Trophoblast cell (in vitro differentiated cells and primary cell): ENCODE measurements at regions not wholly inside any gene's neighbourhood (a gene's known extent, or its start where the extent isn't known, plus 50 kb on each side); places are given as distances from the start of the nearest gene placed in this dataset.
A peak's percentile ranks its signal among the peaks of the same experiment; 100 is the strongest.

ENCODE experiments used
- DNase-seq, 2 donors: peaks; one replicate each; pipeline ENCODE4 v3.0.0-alpha.2; 2016
- H2AFZ ChIP-seq: 2 replicates; pipeline ENCODE4 v1.6.1; 2013; ENCODE audit warnings: low read length, moderate library complexity, mild to moderate bottlenecking; ENCODE audit not compliant: insufficient read depth, poor library complexity
- H2AK5ac ChIP-seq: 2 replicates; pipeline ENCODE4 v1.6.1; 2013; ENCODE audit warnings: mild to moderate bottlenecking, low read length
- H2BK120ac ChIP-seq: 2 replicates; pipeline ENCODE4 v1.6.1; 2013; ENCODE audit warnings: low read length, mild to moderate bottlenecking, moderate library complexity; ENCODE audit not compliant: insufficient read depth, poor library complexity
- H2BK12ac ChIP-seq: 2 replicates; pipeline ENCODE4 v1.6.1; 2013; ENCODE audit warnings: mild to moderate bottlenecking, low read length, moderate library complexity
- H2BK5ac ChIP-seq: 2 replicates; pipeline ENCODE4 v1.6.1; 2013; ENCODE audit warnings: low read length, low read depth, moderate library complexity, mild to moderate bottlenecking; ENCODE audit not compliant: poor library complexity
- H3K14ac ChIP-seq: 2 replicates; pipeline ENCODE4 v1.6.1; 2013; ENCODE audit warnings: mild to moderate bottlenecking, low read length
- H3K18ac ChIP-seq: 2 replicates; pipeline ENCODE4 v1.6.1; 2013; ENCODE audit warnings: mild to moderate bottlenecking, low read length
- H3K23ac ChIP-seq: 2 replicates; pipeline ENCODE4 v1.6.1; 2013; ENCODE audit warnings: low read length
- H3K27ac ChIP-seq: 2 replicates; pipeline ENCODE4 v1.5.1; 2013; ENCODE audit warnings: low read depth, mild to moderate bottlenecking, inconsistent platforms, low read length, moderate library complexity
- H3K27me3 ChIP-seq: 2 replicates; pipeline ENCODE4 v1.6.1; 2013; ENCODE audit warnings: inconsistent platforms, mild to moderate bottlenecking, low read length, moderate library complexity; ENCODE audit not compliant: insufficient read depth
- H3K36me3 ChIP-seq, 2 experiments: 1 replicate in 1 of 2; 2 replicates in 1 of 2; pipeline ENCODE4 v1.6.1; 2013; ENCODE audit warnings: low read length in 2 of 2, mild to moderate bottlenecking in 2 of 2, moderate library complexity in 1 of 2; ENCODE audit not compliant: insufficient read depth in 2 of 2, control insufficient read depth in 1 of 2
- H3K4ac ChIP-seq: 2 replicates; pipeline ENCODE4 v1.6.1; 2013; ENCODE audit warnings: low read depth, mild to moderate bottlenecking, low read length, moderate library complexity
- H3K4me1 ChIP-seq, 2 experiments: 1 replicate in 1 of 2; 2 replicates in 1 of 2; pipeline ENCODE4 v1.6.1; 2013; ENCODE audit warnings: low read length in 2 of 2, mild to moderate bottlenecking in 2 of 2, moderate library complexity in 1 of 2; ENCODE audit not compliant: insufficient read depth in 2 of 2, control insufficient read depth in 1 of 2
- H3K4me2 ChIP-seq: 2 replicates; pipeline ENCODE4 v1.6.1; 2013; ENCODE audit warnings: inconsistent platforms, mild to moderate bottlenecking, low read length, moderate library complexity
- H3K4me3 ChIP-seq: 2 replicates; pipeline ENCODE4 v1.5.1; 2013; ENCODE audit warnings: mild to moderate bottlenecking, low read depth, low read length, inconsistent platforms
- H3K79me1 ChIP-seq: one replicate; pipeline ENCODE4 v1.6.1; 2013; ENCODE audit warnings: low read length
- H3K79me2 ChIP-seq: 2 replicates; pipeline ENCODE4 v1.6.1; 2013; ENCODE audit warnings: low read length, mild to moderate bottlenecking; ENCODE audit not compliant: control insufficient read depth, insufficient read depth, poor library complexity
- H3K9ac ChIP-seq: 2 replicates; pipeline ENCODE4 v1.6.1; 2013; ENCODE audit warnings: mild to moderate bottlenecking, low read length
- H3K9me3 ChIP-seq: 2 replicates; pipeline ENCODE4 v1.6.1; 2013; ENCODE audit warnings: low read depth, mild to moderate bottlenecking, control low read depth, inconsistent platforms, low read length; ENCODE audit not compliant: insufficient read depth
- H4K12ac ChIP-seq: 2 replicates; pipeline ENCODE4 v1.6.1; 2013; ENCODE audit warnings: low read depth, mild to moderate bottlenecking, low read length, moderate library complexity
- H4K8ac ChIP-seq: 2 replicates; pipeline ENCODE4 v1.6.1; 2013; ENCODE audit warnings: low read depth, mild to moderate bottlenecking, low read length, moderate library complexity
- H4K91ac ChIP-seq: one replicate; pipeline ENCODE4 v1.6.1; 2013; ENCODE audit warnings: low read depth, mild to moderate bottlenecking, low read length, moderate library complexity
- WGBS: extraction: QIAGEN DNeasy Blood & Tissue Kit; methylation state at CpG from one replicate; pipeline ENCODE4 v1.1.7; 2013; ENCODE audit warnings: missing lambda C conversion rate; ENCODE audit not compliant: insufficient read length, insufficient coverage; ENCODE audit errors: extremely low coverage; 5-methylcytosine and 5-hydroxymethylcytosine counted together

DNA sequence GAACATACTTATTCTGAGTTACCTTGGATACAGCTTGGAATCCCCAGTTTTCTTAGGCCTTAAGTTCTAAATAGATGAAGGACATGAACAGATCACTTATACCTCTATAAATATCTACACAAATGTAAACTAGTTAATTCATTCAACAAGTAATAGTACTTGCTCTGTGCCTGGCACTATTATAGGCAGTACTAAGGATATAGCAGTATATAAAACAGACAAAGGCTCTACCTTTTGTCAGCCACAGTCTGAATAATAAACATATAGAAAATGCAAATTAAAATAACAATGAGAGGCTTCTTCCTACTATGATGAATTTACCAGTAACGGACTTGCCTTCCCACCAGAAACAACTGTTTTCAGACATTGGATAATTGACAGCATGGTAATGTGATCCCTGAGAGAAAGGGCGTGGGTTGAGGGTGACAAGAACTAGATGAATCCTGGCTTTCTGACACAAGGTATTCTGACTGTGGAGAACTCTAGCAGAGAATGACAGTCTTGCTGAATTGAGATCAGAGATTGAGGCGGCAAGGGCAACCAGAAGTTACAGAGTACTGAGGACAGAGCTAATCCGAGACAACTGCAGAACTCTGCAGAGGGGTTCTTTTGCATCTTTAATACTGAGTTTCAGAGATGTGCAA, 170.5 kb downstream of the TANC2 start:
- no CpG with 5 or more reads among the region's 4 CpGs for WGBS
- H4K8ac ChIP-seq, result no peak overlapping the region
- H3K18ac ChIP-seq, result no peak overlapping the region
- no peak overlapping the region for H3K27ac ChIP-seq
- H2BK12ac ChIP-seq, result no peak overlapping the region
- no peak overlapping the region for H2AFZ ChIP-seq
- no peaks in the 10 kb centered on the region for H3K79me1 ChIP-seq
- H4K91ac ChIP-seq, result no peak overlapping the region
- H4K12ac ChIP-seq, result no peak overlapping the region
- no peak for DNase-seq
- H3K4ac ChIP-seq, result no peak overlapping the region
- no peak overlapping the region for H3K23ac ChIP-seq
- no peak overlapping the region for H3K14ac ChIP-seq
- H3K4me1 ChIP-seq, result no peaks in the 10 kb centered on the region
- H3K9me3 ChIP-seq, result no peaks in the 10 kb centered on the region
- H3K79me2 ChIP-seq, result peaks cover 1% of the 10 kb centered on the region
- no peak overlapping the region for H2AK5ac ChIP-seq
- H2BK120ac ChIP-seq, result no peak overlapping the region
- no peak overlapping the region for H3K4me2 ChIP-seq
- no peak overlapping the region for H3K4me3 ChIP-seq
- H3K27me3 ChIP-seq, result no peaks in the 10 kb centered on the region
- H3K9ac ChIP-seq, result no peak overlapping the region
- no peak overlapping the region for H2BK5ac ChIP-seq
- peaks cover 4 to 5% of the 10 kb centered on the region in 2 experiments for H3K36me3 ChIP-seq

DNA sequence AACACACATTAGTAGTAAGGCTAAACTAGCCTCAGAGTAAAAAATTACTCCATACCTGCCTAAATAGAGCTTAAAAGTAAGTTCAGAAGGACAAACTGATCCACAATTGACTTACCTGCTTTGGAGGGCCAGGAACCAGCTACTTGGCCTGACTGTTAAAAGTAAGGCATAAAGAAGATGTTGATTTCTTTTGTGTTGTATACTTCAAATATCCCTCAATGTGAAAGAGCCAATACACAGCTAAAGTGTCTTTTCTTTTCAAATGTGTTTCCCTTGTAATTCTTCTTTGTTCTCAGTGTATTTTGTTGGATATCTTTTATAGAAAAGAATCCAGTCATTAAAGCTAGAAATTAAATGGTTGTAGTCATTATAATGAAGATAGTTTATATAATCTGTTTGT, 171.1 kb downstream of the TANC2 start:
- Histone ChIP-seq H3K27ac (no peak overlapping the region), H4K91ac (no peak overlapping the region), H2BK12ac (no peak overlapping the region), H3K79me1 (no peaks in the 10 kb centered on the region), H3K23ac (no peak overlapping the region), H3K36me3 (peaks cover 4 to 5% of the 10 kb centered on the region in 2 experiments), H3K27me3 (no peaks in the 10 kb centered on the region), H2BK120ac (no peak overlapping the region), H3K18ac (no peak overlapping the region), H4K8ac (no peak overlapping the region), H4K12ac (no peak overlapping the region), H3K14ac (no peak overlapping the region), H3K79me2 (peaks cover 1% of the 10 kb centered on the region), H3K4me3 (no peak overlapping the region), H2BK5ac (no peak overlapping the region), H3K9ac (no peak overlapping the region), H3K9me3 (no peaks in the 10 kb centered on the region), H2AFZ (no peak overlapping the region), H3K4ac (no peak overlapping the region), H2AK5ac (no peak overlapping the region), H3K4me2 (no peak overlapping the region), H3K4me1 (no peaks in the 10 kb centered on the region)
- DNase-seq, result no peak

DNA sequence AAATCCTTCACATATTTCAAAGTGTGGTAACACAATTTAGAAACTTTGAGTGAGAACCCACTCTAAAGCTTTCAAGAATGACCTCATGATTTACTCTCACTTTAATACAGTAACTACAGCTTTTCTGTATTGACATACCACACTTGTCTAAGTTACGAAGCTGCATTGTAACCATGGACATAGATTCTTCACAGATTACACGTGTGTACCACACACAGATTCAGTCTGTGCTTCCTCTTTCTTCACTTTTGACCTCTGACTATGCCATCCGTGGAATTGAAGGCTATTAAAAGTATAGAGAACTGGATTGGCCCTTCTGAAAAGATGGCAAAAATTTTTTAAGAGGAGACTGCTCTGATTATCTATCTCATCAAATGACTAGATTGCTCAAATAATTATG, 172.7 kb downstream of the TANC2 start:
- Histone ChIP-seq H3K4me3 (no peak overlapping the region), H3K14ac (no peak overlapping the region), H4K91ac (no peak overlapping the region), H3K4me2 (no peak overlapping the region), H4K12ac (no peak overlapping the region), H3K9ac (no peak overlapping the region), H3K27me3 (no peaks in the 10 kb centered on the region), H2AK5ac (no peak overlapping the region), H3K23ac (no peak overlapping the region), H3K27ac (no peak overlapping the region), H3K36me3 (peaks cover 4 to 5% of the 10 kb centered on the region in 2 experiments), H3K4me1 (no peaks in the 10 kb centered on the region), H2BK12ac (no peak overlapping the region), H3K4ac (no peak overlapping the region), H3K79me2 (peaks cover 1% of the 10 kb centered on the region), H3K9me3 (no peaks in the 10 kb centered on the region), H3K18ac (no peak overlapping the region), H4K8ac (no peak overlapping the region), H3K79me1 (no peaks in the 10 kb centered on the region), H2BK5ac (no peak overlapping the region), H2BK120ac (no peak overlapping the region), H2AFZ (no peak overlapping the region)
- DNase-seq, result peak; percentile 17 to 75
- WGBS, result no CpG with 5 or more reads among the region's 3 CpGs

DNA sequence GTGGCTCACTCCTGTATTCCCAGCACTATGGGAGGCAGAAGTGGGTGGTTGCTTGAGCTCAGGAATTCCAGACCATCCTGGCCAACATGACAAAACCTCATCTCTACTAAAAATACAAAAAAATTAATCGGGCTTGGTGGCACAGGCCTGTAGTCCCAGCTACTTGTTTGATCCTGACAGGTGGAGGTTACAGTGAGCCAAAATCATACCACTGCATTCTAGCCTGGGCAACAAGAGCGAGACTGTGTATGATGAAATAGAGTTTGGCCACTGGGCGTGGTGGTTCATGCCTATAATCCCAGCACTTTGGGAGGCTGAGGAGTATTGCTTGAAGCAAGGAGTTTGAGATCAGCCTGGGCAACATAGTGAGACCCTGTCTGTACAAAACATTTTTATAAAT, 173.3 kb downstream of the TANC2 start:
- H2AK5ac ChIP-seq, result no peak overlapping the region
- no peak overlapping the region for H3K4me2 ChIP-seq
- no peak overlapping the region for H3K14ac ChIP-seq
- H3K27me3 ChIP-seq, result no peaks in the 10 kb centered on the region
- no peaks in the 10 kb centered on the region for H3K9me3 ChIP-seq
- H2BK5ac ChIP-seq, result no peak overlapping the region
- H2BK120ac ChIP-seq, result no peak overlapping the region
- peaks cover 4 to 5% of the 10 kb centered on the region in 2 experiments for H3K36me3 ChIP-seq
- WGBS, result 100% methylated on average over 1 of the region's 3 CpGs
- H3K9ac ChIP-seq, result no peak overlapping the region
- H4K91ac ChIP-seq, result no peak overlapping the region
- no peak overlapping the region for H3K4me3 ChIP-seq
- H3K4me1 ChIP-seq, result no peaks in the 10 kb centered on the region
- peak overlapping the region; percentile 39 for H3K18ac ChIP-seq
- H4K12ac ChIP-seq, result no peak overlapping the region
- no peak overlapping the region for H2BK12ac ChIP-seq
- H3K23ac ChIP-seq, result no peak overlapping the region
- H3K4ac ChIP-seq, result no peak overlapping the region
- H3K27ac ChIP-seq, result no peak overlapping the region
- H3K79me1 ChIP-seq, result no peaks in the 10 kb centered on the region
- no peak overlapping the region for H4K8ac ChIP-seq
- H3K79me2 ChIP-seq, result peaks cover 1% of the 10 kb centered on the region
- H2AFZ ChIP-seq, result no peak overlapping the region
- no peak for DNase-seq
